Esophagus squamous epithelium (tissue), 4 donors: ENCODE measurements at regions not wholly inside any gene's neighbourhood (a gene's known extent, or its start where the extent isn't known, plus 50 kb on each side); places are given as distances from the start of the nearest gene placed in this dataset.

Experiments
- CTCF ChIP-seq, 6 experiments: fragments of 450-650 bp in 4 of 6; fragments of 200-600 bp in 2 of 6; sonication (generic) in 2 of 6; IDR thresholded peaks; one replicate each; pipeline ENCODE4 v1.5.1; 2016 to 2019; ENCODE audit warnings: antibody characterized with exemption in 6 of 6, mild to moderate bottlenecking in 4 of 6, moderate library complexity in 4 of 6
- POLR2A ChIP-seq, 4 donors: fragments of 450-650 bp; IDR thresholded peaks; one replicate each; pipeline ENCODE4 v1.6.1; 2017; ENCODE audit warnings: antibody characterized with exemption in 4 of 4, mild to moderate bottlenecking in 4 of 4, moderate library complexity in 3 of 4

- no peak for TF ChIP-seq CTCF (IDR thresholded peaks at IDR 0.05)
- no peak for TF ChIP-seq POLR2A (IDR thresholded peaks at IDR 0.05)
Observed at GRCh38 chr19:28067882-28068281, 1145.1 kb downstream of the UQCRFS1 start.
